ENCODE measurements at regions not wholly inside any gene's neighbourhood (a gene's known extent, or its start where the extent isn't known, plus 50 kb on each side); places are given as distances from the start of the nearest gene placed in this dataset.
A peak's percentile ranks its signal among the peaks of the same experiment; 100 is the strongest.
"Not testable (repeated sequence)": the region's sequence is repeated elsewhere in the genome, so short reads cannot be mapped to it uniquely, and the experiment has no call there.

DNA sequence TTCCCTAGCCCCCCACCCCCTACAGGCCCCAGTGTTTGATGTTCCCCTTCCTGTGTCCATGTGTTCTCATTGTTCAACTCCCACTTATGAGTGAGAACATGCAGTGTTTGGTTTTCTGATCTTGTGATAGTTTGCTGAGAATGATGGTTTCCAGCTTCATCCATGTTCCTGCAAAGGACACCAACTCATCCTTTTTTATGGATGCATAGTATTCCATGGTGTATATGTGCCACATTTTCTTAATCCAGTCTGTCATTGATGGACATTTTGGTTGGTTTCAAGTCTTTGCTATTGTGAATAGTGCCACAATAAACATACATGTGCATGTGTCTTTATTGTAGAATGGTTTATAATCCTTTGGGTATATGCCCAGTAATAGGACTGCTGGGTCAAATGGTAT is 171.7 kb upstream of the TAB2 start:
- peaks cover 3 to 21% of the 10 kb centered on the region in 2 experiments; a peak in 2 of 5 replicates for H3K4me1 ChIP-seq (replicated peaks in 1 of 2; ENCODE audit: control insufficient read depth in 2 of 2, insufficient read depth in 2 of 2, low read length in 2 of 2)
- H3K27me3 ChIP-seq (ENCODE audit: control insufficient read depth in 2 of 2, insufficient read depth in 2 of 2, low read length in 2 of 2); H4K20me1 ChIP-seq (replicated peaks; ENCODE audit: control insufficient read depth, insufficient read depth, low read length); H3K4me2 ChIP-seq (ENCODE audit: insufficient read depth, low read length); H3K36me3 ChIP-seq (ENCODE audit: control insufficient read depth, insufficient read depth, low read length); H3K27ac ChIP-seq (ENCODE audit: extremely low read depth, low read depth, low read length); H3K9me1 ChIP-seq (ENCODE audit: control insufficient read depth, insufficient read depth, low read length); BruUV-seq (replicated peaks); FAIRE-seq; H2AFZ ChIP-seq (ENCODE audit: low read depth, low read length); H3K4me3 ChIP-seq; DNase-seq (ENCODE audit: extremely low read depth in 1 of 4, low spot score in 3 of 4); ATAC-seq; H3K9me3 ChIP-seq (replicated peaks; ENCODE audit: control insufficient read depth, insufficient read depth, low read depth, low read length); H3K79me2 ChIP-seq (ENCODE audit: control insufficient read depth, insufficient read depth, low read length); CTCF ChIA-PET (ENCODE audit: low intra/inter-chr PET ratio); in situ Hi-C loops (cut with MboI); intact Hi-C loops (cut with micrococcal nuclease); H3K9ac ChIP-seq (ENCODE audit: insufficient read depth in 1 of 2, low read depth in 2 of 2, low read length in 2 of 2): not testable (repeated sequence)
- POLR2A ChIA-PET = interaction anchor here (0.8 kb wide), 1 partner anchor 8 kb away, joined by 6 read pairs; no protein-coding TSS in a partner anchor
- TF ChIP-seq ZNF146 (CRISPR knock-in tag; IDR thresholded peaks at IDR 0.05; ENCODE audit: unreplicated experiment) = peak; percentile 72
- 0 out of 4 replicates have a peak, but pooled peaks of 1 of the 2 experiments have one; percentile 16 for TF ChIP-seq KDM1A (IDR thresholded peaks at IDR 0.05)

DNA sequence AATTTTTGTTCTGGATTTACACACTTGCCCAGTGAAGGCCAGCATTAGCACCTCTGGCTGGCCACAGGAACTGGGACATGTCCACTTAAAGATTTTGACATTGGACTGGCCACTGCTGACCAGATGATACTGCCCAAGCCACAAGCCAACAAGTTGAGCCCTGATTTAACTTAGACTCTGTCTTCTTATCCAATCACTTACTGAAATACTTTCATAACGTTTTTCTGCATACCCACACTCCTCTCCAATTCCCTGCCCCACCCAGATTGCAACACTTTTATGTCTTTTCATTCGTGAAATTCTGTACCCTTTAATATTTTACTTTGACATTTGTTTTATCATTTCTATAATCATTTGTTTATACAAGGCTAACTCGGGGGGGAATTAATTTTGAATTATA is 170.3 kb upstream of the TAB2 start:
- Histone ChIP-seq H3K36me3 (ENCODE audit: control insufficient read depth, insufficient read depth, low read length) (no peaks in the 10 kb centered on the region), H3K9me1 (ENCODE audit: control insufficient read depth, insufficient read depth, low read length) (no peaks in the 10 kb centered on the region), H3K27me3 (ENCODE audit: control insufficient read depth in 2 of 2, insufficient read depth in 2 of 2, low read length in 2 of 2) (no peaks in the 10 kb centered on the region; a peak in 2 of 5 replicates), H3K79me2 (ENCODE audit: control insufficient read depth, insufficient read depth, low read length) (no peaks in the 10 kb centered on the region), H3K4me1 (replicated peaks in 1 of 2; ENCODE audit: control insufficient read depth in 2 of 2, insufficient read depth in 2 of 2, low read length in 2 of 2) (peaks cover 3 to 12% of the 10 kb centered on the region in 2 experiments; a peak in 1 of 5 replicates), H2AFZ (ENCODE audit: low read depth, low read length) (no peak overlapping the region), H4K20me1 (replicated peaks; ENCODE audit: control insufficient read depth, insufficient read depth, low read length) (no peaks in the 10 kb centered on the region), H3K4me2 (ENCODE audit: insufficient read depth, low read length) (no peak overlapping the region), H3K9ac (ENCODE audit: insufficient read depth in 1 of 2, low read depth in 2 of 2, low read length in 2 of 2) (no peak overlapping the region), H3K27ac (ENCODE audit: extremely low read depth, low read depth, low read length) (no peak overlapping the region), H3K4me3 (no peak overlapping the region), H3K9me3 (replicated peaks; ENCODE audit: control insufficient read depth, insufficient read depth, low read depth, low read length) (no peaks in the 10 kb centered on the region)
- 3% methylated on average over 3 of the region's 3 CpGs for WGBS (ENCODE audit: insufficient coverage, low coverage, missing lambda C conversion rate)
- no peak; the same call in 2 of the 3 replicates for ATAC-seq
- CTCF ChIA-PET (ENCODE audit: low intra/inter-chr PET ratio) = no interaction called here
- no peak for FAIRE-seq
- intact Hi-C loops (cut with micrococcal nuclease) = no loop called here
- no peak for DNase-seq (ENCODE audit: extremely low read depth in 1 of 4, low spot score in 3 of 4)
- in situ Hi-C loops (cut with MboI) = no loop called here
- no TSS peak for BruUV-seq (replicated peaks)
- POLR2A ChIA-PET = interaction anchor here (1.2 kb wide), 1 partner anchor 85 kb away, joined by 3 read pairs; no protein-coding TSS in a partner anchor
- no peak for TF ChIP-seq FOXK2 (conservative IDR thresholded peaks at IDR 0.05 in 1 of 2, IDR thresholded peaks at IDR 0.05 in 1 of 2; ENCODE audit: low read depth in 2 of 2)
- TF ChIP-seq, protein P1, sequence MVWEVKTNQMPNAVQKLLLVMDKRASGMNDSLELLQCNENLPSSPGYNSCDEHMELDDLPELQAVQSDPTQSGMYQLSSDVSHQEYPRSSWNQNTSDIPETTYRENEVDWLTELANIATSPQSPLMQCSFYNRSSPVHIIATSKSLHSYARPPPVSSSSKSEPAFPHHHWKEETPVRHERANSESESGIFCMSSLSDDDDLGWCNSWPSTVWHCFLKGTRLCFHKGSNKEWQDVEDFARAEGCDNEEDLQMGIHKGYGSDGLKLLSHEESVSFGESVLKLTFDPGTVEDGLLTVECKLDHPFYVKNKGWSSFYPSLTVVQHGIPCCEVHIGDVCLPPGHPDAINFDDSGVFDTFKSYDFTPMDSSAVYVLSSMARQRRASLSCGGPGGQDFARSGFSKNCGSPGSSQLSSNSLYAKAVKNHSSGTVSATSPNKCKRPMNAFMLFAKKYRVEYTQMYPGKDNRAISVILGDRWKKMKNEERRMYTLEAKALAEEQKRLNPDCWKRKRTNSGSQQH (CRISPR knock-in tag; IDR thresholded peaks at IDR 0.05) = no peak
- TF ChIP-seq RFX7 (CRISPR knock-in tag; IDR thresholded peaks at IDR 0.05) = no peak
- TF ChIP-seq CTBP1 (IDR thresholded peaks at IDR 0.05; ENCODE audit: borderline replicate concordance) = no peak
- TF ChIP-seq KHSRP (IDR thresholded peaks at IDR 0.05) = no peak
- no peak for TF ChIP-seq POLR2H (tag; IDR thresholded peaks at IDR 0.05; ENCODE audit: low read depth)
- no peak for TF ChIP-seq IRF2 (CRISPR knock-in tag; IDR thresholded peaks at IDR 0.05)
- TF ChIP-seq SRSF1 (IDR thresholded peaks at IDR 0.05; ENCODE audit: low read depth, low read length) = no peak
- no peak for TF ChIP-seq SLC30A9 (CRISPR knock-in tag; IDR thresholded peaks at IDR 0.05)
- TF ChIP-seq, protein P2, sequence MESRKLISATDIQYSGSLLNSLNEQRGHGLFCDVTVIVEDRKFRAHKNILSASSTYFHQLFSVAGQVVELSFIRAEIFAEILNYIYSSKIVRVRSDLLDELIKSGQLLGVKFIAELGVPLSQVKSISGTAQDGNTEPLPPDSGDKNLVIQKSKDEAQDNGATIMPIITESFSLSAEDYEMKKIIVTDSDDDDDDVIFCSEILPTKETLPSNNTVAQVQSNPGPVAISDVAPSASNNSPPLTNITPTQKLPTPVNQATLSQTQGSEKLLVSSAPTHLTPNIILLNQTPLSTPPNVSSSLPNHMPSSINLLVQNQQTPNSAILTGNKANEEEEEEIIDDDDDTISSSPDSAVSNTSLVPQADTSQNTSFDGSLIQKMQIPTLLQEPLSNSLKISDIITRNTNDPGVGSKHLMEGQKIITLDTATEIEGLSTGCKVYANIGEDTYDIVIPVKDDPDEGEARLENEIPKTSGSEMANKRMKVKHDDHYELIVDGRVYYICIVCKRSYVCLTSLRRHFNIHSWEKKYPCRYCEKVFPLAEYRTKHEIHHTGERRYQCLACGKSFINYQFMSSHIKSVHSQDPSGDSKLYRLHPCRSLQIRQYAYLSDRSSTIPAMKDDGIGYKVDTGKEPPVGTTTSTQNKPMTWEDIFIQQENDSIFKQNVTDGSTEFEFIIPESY (CRISPR knock-in tag; IDR thresholded peaks at IDR 0.05) = no peak
- TF ChIP-seq ZNF668 (CRISPR knock-in tag; IDR thresholded peaks at IDR 0.05) = no peak
- TF ChIP-seq, protein P3, sequence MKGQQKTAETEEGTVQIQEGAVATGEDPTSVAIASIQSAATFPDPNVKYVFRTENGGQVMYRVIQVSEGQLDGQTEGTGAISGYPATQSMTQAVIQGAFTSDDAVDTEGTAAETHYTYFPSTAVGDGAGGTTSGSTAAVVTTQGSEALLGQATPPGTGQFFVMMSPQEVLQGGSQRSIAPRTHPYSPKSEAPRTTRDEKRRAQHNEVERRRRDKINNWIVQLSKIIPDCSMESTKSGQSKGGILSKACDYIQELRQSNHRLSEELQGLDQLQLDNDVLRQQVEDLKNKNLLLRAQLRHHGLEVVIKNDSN (CRISPR knock-in tag; IDR thresholded peaks at IDR 0.05) = no peak
